ENCODE measurements at regions not wholly inside any gene's neighbourhood (a gene's known extent, or its start where the extent isn't known, plus 50 kb on each side); places are given as distances from the start of the nearest gene placed in this dataset.
"Not testable (repeated sequence)": the region's sequence is repeated elsewhere in the genome, so short reads cannot be mapped to it uniquely, and the experiment has no call there.

DNA sequence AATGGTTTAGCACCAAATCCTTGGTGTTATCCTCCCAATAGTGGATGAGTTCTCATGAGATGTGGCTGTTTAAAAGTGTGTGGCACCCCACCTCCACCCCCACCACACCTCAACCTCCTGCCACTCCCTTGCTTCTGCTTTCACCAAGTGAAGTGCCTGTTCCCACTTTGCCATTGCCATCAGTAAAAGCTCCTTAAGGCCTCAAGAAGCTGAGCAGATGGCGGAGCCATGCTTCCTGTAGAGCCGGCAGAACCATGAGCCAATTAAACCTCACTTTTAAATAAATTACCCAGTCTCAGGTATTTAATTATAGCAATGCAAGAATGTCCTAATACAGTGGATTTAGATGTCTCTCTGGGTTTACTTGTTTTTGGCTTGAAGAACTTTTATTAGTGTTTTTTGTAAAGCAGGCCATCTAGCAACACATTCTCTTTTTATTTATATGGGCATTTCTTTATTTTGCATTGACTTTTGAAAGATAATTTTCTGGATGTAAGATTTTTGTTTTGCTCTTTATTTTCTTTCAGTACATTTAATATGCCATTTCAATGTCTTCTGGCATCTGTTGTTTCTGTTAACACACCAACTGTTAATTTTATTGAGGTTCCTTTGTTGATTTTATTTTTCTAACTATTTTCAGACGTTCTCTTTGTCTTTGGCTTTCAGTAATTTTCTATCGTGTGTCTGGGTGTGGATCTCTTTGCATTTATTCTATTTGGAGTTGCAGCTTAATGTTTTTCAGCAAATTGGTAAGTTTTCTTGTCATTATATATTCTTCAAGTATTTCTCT lies 724.5 kb upstream of the CNTN5 start:
- TF ChIP-seq, protein P1, sequence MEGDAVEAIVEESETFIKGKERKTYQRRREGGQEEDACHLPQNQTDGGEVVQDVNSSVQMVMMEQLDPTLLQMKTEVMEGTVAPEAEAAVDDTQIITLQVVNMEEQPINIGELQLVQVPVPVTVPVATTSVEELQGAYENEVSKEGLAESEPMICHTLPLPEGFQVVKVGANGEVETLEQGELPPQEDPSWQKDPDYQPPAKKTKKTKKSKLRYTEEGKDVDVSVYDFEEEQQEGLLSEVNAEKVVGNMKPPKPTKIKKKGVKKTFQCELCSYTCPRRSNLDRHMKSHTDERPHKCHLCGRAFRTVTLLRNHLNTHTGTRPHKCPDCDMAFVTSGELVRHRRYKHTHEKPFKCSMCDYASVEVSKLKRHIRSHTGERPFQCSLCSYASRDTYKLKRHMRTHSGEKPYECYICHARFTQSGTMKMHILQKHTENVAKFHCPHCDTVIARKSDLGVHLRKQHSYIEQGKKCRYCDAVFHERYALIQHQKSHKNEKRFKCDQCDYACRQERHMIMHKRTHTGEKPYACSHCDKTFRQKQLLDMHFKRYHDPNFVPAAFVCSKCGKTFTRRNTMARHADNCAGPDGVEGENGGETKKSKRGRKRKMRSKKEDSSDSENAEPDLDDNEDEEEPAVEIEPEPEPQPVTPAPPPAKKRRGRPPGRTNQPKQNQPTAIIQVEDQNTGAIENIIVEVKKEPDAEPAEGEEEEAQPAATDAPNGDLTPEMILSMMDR (IDR thresholded peaks at IDR 0.05; ENCODE audit: unreplicated experiment): no peak
- Mint-ChIP-seq H3K27me3 (ENCODE audit: unreplicated experiment) (no peaks in the 10 kb centered on the region), H3K27ac (ENCODE audit: unreplicated experiment) (no peak overlapping the region), H3K4me3 (ENCODE audit: unreplicated experiment) (no peak overlapping the region), H3K9me3 (ENCODE audit: unreplicated experiment) (no peaks in the 10 kb centered on the region), H3K36me3 (ENCODE audit: low read depth, unreplicated experiment) (no peaks in the 10 kb centered on the region), H3K4me1 (ENCODE audit: unreplicated experiment) (no peaks in the 10 kb centered on the region)
- DNase-seq (ENCODE audit: low spot score): no peak

DNA sequence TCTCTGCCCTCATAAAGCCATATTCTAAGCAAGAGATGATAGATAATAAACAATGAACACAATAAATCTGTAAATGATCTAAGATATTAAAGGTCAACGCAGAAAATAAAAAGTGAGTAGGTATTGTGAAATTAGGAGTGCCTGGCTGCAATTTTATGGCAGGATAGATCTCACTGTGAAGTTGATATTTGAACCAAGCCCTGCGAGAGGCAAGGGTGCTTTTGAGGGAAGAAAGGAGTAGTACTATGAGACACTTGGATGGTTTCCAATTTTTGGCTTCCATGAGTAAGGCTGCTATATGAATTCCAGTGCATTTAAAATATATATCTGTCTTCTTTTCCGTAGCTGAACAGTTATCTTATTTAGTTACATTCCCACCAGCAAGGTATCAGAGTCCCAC lies 720.0 kb upstream of the CNTN5 start:
- Mint-ChIP-seq H3K36me3 (ENCODE audit: low read depth, unreplicated experiment) (no peaks in the 10 kb centered on the region), H3K4me1 (ENCODE audit: unreplicated experiment) (no peaks in the 10 kb centered on the region), H3K4me3 (ENCODE audit: unreplicated experiment) (no peak overlapping the region), H3K9me3 (ENCODE audit: unreplicated experiment) (no peaks in the 10 kb centered on the region), H3K27ac (ENCODE audit: unreplicated experiment) (no peak overlapping the region), H3K27me3 (ENCODE audit: unreplicated experiment) (no peaks in the 10 kb centered on the region)
- DNase-seq (ENCODE audit: low spot score): no peak
- TF ChIP-seq, protein P1 (IDR thresholded peaks at IDR 0.05; ENCODE audit: unreplicated experiment): no peak

DNA sequence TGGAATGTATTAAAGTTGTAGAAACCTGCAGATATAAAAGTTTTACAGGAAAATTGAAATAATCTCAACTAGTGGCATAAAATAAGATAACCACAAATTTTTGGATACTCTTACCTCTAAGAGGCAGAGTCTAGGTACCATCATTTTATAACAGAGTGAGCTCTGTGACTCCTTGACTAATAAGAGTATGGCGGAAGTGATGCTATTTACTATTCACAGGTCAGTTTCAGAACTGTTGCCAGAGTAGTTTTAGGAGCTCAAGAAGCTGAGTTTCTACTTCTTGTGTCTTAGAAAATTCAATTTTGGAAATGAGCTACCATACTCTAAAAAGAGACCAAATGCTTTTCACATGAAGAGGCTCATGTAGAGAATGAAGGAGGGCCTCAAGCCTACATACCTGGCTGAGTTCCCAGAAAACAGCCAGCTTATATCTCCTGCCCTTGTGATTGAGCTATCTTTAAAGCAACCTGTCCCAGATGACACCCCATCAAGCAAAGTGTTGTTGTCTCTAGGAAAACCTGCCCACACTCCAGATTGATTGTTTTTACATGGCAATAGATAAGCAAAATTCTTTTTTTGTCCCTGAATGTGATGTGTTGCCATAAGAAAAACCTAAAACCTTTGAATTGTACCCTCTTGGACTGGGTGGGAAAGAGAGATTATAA lies 712.8 kb upstream of the CNTN5 start:
- peaks cover 3% of the 10 kb centered on the region for H3K4me1 Mint-ChIP-seq (ENCODE audit: unreplicated experiment)
- no peaks in the 10 kb centered on the region for H3K36me3 Mint-ChIP-seq (ENCODE audit: low read depth, unreplicated experiment)
- DNase-seq (ENCODE audit: low spot score): no peak
- TF ChIP-seq, protein P1 (IDR thresholded peaks at IDR 0.05; ENCODE audit: unreplicated experiment): no peak
- no peaks in the 10 kb centered on the region for H3K27me3 Mint-ChIP-seq (ENCODE audit: unreplicated experiment)
- no peak overlapping the region for H3K27ac Mint-ChIP-seq (ENCODE audit: unreplicated experiment)
- no peak overlapping the region for H3K4me3 Mint-ChIP-seq (ENCODE audit: unreplicated experiment)
- no peaks in the 10 kb centered on the region for H3K9me3 Mint-ChIP-seq (ENCODE audit: unreplicated experiment)

DNA sequence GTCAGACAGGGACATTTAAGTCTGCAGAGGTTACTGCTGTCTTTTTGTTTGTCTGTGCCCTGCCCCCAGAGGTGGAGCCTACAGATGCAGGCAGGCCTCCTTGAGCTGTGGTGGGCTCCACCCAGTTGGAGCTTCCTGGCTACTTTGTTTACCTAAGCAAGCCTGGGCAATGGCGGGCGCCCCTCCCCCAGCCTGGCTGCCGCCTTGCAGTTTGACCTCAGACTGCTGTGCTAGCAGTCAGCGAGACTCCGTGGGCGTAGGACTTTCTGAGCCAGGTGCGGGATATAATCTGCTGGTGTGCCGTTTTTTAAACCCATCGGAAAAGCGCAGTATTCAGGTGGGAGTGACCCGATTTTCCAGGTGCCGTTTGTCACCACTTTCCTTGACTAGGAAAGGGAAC lies 690.4 kb upstream of the CNTN5 start:
- H3K4me1 Mint-ChIP-seq (ENCODE audit: unreplicated experiment); H3K27me3 Mint-ChIP-seq (ENCODE audit: unreplicated experiment); DNase-seq (ENCODE audit: low spot score); H3K9me3 Mint-ChIP-seq (ENCODE audit: unreplicated experiment); H3K27ac Mint-ChIP-seq (ENCODE audit: unreplicated experiment); H3K4me3 Mint-ChIP-seq (ENCODE audit: unreplicated experiment); H3K36me3 Mint-ChIP-seq (ENCODE audit: low read depth, unreplicated experiment): not testable (repeated sequence)

DNA sequence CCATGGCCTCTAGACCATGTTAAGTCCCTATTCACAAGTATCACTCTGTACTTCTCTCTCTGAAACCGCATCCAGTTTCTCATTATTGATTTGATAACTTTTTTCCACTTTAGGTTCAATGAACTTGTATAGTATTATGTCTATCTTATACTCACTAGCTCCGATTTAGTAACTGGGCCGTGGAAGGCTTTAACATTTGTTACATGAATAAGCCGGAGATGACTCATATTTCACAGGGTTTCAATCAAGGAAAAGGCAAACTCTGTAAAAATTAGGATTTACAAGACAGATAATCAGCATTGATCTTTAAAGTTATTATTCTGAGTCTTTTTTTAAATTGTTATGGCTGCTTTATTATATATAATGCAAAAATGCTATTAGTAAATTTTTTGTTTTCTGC lies 662.2 kb upstream of the CNTN5 start:
- no peak overlapping the region for H3K27ac Mint-ChIP-seq (ENCODE audit: unreplicated experiment)
- H3K4me1 Mint-ChIP-seq (ENCODE audit: unreplicated experiment): no peaks in the 10 kb centered on the region
- H3K36me3 Mint-ChIP-seq (ENCODE audit: low read depth, unreplicated experiment): peaks cover 5% of the 10 kb centered on the region

More for the DNA sequence above, 662.2 kb upstream of the CNTN5 start:
- TF ChIP-seq, protein P1 (IDR thresholded peaks at IDR 0.05; ENCODE audit: unreplicated experiment): no peak
- no peak for DNase-seq (ENCODE audit: low spot score)
- Mint-ChIP-seq H3K9me3 (ENCODE audit: unreplicated experiment) (peaks cover 4% of the 10 kb centered on the region), H3K4me3 (ENCODE audit: unreplicated experiment) (no peak overlapping the region), H3K27me3 (ENCODE audit: unreplicated experiment) (no peaks in the 10 kb centered on the region)
